ENCODE measurements at regions not wholly inside any gene's neighbourhood (a gene's known extent, or its start where the extent isn't known, plus 50 kb on each side); places are given as distances from the start of the nearest gene placed in this dataset.

DNA sequence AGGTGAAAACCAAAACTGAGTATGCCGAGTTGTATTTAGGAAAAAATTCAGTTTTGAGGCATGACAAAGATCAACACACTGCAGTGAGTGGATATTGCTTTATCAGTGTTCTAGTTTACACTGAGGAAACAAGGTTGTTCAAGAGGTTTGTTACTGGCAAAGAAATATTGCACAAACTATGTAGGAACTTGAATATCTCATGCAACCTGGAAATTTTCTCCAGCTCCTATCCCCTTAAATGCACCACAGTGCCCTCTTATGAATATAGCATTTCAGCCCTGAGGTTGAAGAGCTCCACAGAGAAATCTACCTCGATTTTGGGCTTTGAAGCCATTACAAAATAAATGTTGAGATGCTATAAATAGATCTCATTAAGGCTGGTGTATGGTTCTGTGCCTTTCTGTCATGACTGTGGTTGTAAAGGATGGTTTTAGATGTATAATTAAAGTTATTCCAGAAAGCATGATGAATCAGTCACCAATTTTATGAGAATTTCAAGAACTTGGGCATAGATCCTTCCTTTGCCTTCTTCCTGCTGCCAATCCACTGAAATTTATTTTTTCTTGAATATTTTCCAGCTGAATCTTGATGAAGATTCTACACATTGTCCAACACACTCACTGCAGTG lies 159.3 kb downstream of the SPATA31D1 start:
- FAIRE-seq (no peak), DNase-seq (ENCODE audit: insufficient read length, low spot score) (no peak)
- no peak for TF ChIP-seq TAF1 (IDR thresholded peaks at IDR 0.05; ENCODE audit: low read depth, low read length)
- no peak for TF ChIP-seq SPI1 (IDR thresholded peaks at IDR 0.05; ENCODE audit: low read depth, low read length)
- TF ChIP-seq POLR2A (IDR thresholded peaks at IDR 0.05; ENCODE audit: low read depth, low read length) = no peak
- TF ChIP-seq POU2F2 (IDR thresholded peaks at IDR 0.05; ENCODE audit: low read depth, low read length) = no peak
- no peak for TF ChIP-seq POLR2AphosphoS5 (IDR thresholded peaks at IDR 0.05; ENCODE audit: low read depth, low read length)
- TF ChIP-seq PAX5 (IDR thresholded peaks at IDR 0.05; ENCODE audit: insufficient read depth, low read length, severe bottlenecking) = no peak

DNA sequence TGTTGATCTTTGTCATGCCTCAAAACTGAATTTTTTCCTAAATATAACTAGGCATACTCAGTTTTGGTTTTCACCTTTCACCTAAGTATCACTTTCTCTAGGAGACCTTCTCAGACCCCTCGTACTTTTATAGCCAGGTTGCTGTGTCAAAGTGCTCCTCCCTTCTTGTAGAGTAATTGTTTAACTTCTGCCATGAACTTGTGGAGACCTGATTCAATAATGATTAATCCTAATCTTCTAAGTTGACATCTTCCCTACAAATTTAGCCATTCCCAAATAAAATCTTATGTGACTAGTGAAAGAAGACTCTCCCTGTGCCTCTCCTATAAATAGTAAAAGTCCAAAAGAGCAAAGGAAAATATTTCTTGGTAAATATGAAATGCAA lies 159.8 kb downstream of the SPATA31D1 start:
- DNase-seq (ENCODE audit: insufficient read length, low spot score) (no peak), FAIRE-seq (no peak)
- TF ChIP-seq TAF1 (IDR thresholded peaks at IDR 0.05; ENCODE audit: low read depth, low read length) = no peak
- TF ChIP-seq POLR2AphosphoS5 (IDR thresholded peaks at IDR 0.05; ENCODE audit: low read depth, low read length) = no peak
- TF ChIP-seq POU2F2 (IDR thresholded peaks at IDR 0.05; ENCODE audit: low read depth, low read length) = no peak
- no peak for TF ChIP-seq PAX5 (IDR thresholded peaks at IDR 0.05; ENCODE audit: insufficient read depth, low read length, severe bottlenecking)
- no peak for TF ChIP-seq POLR2A (IDR thresholded peaks at IDR 0.05; ENCODE audit: low read depth, low read length)
- no peak for TF ChIP-seq SPI1 (IDR thresholded peaks at IDR 0.05; ENCODE audit: low read depth, low read length)

DNA sequence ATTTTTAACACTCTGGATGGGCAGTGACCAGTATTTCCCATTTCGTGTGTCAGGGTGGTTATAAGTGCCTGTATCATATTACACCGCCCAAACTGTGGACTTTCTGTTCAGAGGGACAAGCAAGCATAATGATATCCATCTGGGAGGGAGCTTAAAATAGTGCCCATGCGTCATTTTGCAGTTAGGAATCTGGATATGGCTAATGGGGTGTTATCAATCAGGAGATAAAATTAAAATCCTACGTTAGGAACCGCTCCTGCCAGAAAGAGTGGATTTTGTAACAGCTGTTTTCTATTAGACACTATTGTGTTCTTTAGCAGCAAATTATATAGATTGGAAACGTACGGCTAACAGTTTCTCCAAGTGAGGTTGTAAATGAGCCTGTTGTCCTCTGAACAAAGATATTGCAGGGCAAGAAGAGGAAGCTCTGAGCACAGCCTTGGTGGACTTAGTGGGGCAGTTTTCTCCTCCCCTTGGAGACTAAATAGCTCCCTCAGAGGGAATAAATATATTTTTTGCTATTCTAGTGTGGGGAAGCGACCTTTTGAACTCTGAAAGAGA lies 160.4 kb downstream of the SPATA31D1 start:
- FAIRE-seq = no peak
- DNase-seq (ENCODE audit: insufficient read length, low spot score) = no peak
- no peak for TF ChIP-seq POLR2AphosphoS5 (IDR thresholded peaks at IDR 0.05; ENCODE audit: low read depth, low read length)
- no peak for TF ChIP-seq POU2F2 (IDR thresholded peaks at IDR 0.05; ENCODE audit: low read depth, low read length)
- no peak for TF ChIP-seq TAF1 (IDR thresholded peaks at IDR 0.05; ENCODE audit: low read depth, low read length)
- TF ChIP-seq POLR2A (IDR thresholded peaks at IDR 0.05; ENCODE audit: low read depth, low read length) = no peak
- no peak for TF ChIP-seq SPI1 (IDR thresholded peaks at IDR 0.05; ENCODE audit: low read depth, low read length)
- TF ChIP-seq PAX5 (IDR thresholded peaks at IDR 0.05; ENCODE audit: insufficient read depth, low read length, severe bottlenecking) = no peak

DNA sequence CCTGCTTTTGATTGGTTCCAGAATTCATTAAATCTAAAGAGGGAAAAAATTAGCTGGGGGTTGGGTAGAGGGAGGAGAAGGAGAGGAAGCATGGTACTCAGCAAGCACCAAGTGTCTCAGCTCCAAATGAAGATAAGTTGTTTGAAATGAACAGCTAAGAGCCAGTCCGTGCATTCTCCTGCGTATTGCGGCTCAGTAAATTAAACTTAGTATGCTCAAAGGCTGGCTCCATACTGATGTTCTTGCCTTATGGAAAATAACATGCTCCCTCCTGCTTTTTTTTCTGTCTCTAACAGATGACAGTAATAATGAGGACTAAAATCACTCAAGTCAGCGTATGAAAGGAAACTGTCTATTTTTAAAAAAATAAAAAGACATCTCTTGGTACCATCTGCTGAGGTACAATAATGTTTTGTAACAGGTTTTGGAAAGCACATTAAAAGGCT lies 161.0 kb downstream of the SPATA31D1 start:
- no peak for FAIRE-seq
- DNase-seq (ENCODE audit: insufficient read length, low spot score) = no peak
- TF ChIP-seq PAX5 (IDR thresholded peaks at IDR 0.05; ENCODE audit: insufficient read depth, low read length, severe bottlenecking) = no peak
- no peak for TF ChIP-seq POLR2A (IDR thresholded peaks at IDR 0.05; ENCODE audit: low read depth, low read length)
- TF ChIP-seq POLR2AphosphoS5 (IDR thresholded peaks at IDR 0.05; ENCODE audit: low read depth, low read length) = no peak
- no peak for TF ChIP-seq TAF1 (IDR thresholded peaks at IDR 0.05; ENCODE audit: low read depth, low read length)

DNA sequence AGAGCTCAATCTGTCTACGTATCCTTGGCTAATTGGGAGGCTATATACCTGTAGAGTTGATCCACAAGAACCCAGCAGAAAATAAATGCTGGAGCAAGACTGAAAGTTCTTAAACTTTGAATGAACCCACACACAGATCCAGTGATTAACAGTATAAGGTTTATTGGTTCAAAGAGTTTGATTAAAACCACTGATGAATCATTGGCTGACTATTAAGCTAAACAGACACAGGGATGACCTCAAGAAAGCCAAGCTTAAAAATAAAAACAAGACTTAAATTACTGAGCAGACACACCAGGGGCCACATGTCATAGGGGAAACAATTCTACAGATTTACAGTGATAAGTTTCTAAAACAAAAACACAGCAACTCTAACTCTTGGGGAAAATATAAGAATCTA lies 163.6 kb downstream of the SPATA31D1 start:
- no peak for FAIRE-seq
- no peak for TF ChIP-seq POU2F2 (IDR thresholded peaks at IDR 0.05; ENCODE audit: low read depth, low read length)
- no peak for TF ChIP-seq POLR2A (IDR thresholded peaks at IDR 0.05; ENCODE audit: low read depth, low read length)
- no peak for DNase-seq (ENCODE audit: insufficient read length, low spot score)

DNA sequence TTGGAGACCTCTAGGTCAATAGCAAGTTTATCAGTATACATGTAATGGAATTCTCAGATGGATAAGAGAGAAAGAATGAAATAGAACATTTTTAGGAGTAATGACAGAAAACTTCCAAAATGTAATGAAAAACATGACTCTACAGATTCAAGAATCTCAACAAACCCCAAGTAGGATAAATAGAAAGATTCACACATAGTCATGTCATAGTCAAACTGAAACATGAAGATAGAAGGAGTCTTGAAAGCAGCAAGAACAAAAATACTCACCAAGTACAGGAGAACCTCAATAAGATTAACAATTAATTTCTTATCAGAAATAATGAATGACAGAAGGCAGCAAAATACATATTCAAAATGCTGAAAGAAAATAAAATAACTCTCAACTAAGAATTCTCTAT lies 164.5 kb downstream of the SPATA31D1 start:
- DNase-seq (ENCODE audit: insufficient read length, low spot score) (no peak), FAIRE-seq (no peak)
- TF ChIP-seq POU2F2 (IDR thresholded peaks at IDR 0.05; ENCODE audit: low read depth, low read length) (no peak), TAF1 (IDR thresholded peaks at IDR 0.05; ENCODE audit: low read depth, low read length) (no peak), SPI1 (IDR thresholded peaks at IDR 0.05; ENCODE audit: low read depth, low read length) (no peak), POLR2AphosphoS5 (IDR thresholded peaks at IDR 0.05; ENCODE audit: low read depth, low read length) (no peak), PAX5 (IDR thresholded peaks at IDR 0.05; ENCODE audit: insufficient read depth, low read length, severe bottlenecking) (no peak), POLR2A (IDR thresholded peaks at IDR 0.05; ENCODE audit: low read depth, low read length) (no peak)

DNA sequence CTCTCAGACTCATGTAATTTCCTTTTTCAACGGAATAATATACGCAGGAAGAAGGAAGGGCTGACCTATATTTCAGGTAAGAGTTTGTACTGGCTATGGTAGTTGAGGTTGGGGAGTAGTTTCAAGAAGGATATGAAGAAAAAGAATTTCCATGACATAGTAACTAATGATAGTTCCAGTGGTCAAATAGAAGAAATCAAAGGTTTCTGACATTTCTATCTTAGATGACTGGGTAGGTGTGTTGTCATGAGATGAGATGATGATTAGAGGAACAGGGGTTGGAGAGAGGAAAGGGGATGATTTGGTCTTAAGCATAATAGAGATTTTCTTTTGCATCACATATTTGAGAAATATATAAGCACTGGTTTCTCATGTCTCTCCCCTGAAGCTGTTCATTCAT lies 166.0 kb downstream of the SPATA31D1 start:
- FAIRE-seq = no peak
- no peak for TF ChIP-seq SPI1 (IDR thresholded peaks at IDR 0.05; ENCODE audit: low read depth, low read length)
- no peak for TF ChIP-seq TAF1 (IDR thresholded peaks at IDR 0.05; ENCODE audit: low read depth, low read length)
- DNase-seq (ENCODE audit: insufficient read length, low spot score) = no peak

DNA sequence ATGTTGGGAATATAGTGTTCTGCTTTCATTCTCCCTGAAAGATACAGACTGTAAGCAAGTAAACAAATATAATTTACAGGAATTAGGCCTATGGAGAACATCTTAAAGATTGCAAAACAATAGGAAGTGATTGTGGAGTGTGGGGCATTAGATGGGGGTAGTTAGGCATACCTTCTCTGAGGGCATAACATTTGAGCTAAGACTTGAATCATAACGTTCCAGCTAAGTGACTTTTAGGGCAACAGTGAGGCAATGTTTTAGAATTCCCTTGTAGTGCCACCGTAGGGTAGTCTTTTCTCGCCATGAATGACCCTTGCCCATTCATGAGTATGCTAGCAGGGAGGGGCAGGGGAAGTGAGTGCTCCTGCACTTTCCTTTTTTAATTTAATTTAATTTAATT lies 173.3 kb downstream of the SPATA31D1 start:
- TF ChIP-seq POLR2A (IDR thresholded peaks at IDR 0.05; ENCODE audit: low read depth, low read length) (no peak), PAX5 (IDR thresholded peaks at IDR 0.05; ENCODE audit: insufficient read depth, low read length, severe bottlenecking) (no peak), SPI1 (IDR thresholded peaks at IDR 0.05; ENCODE audit: low read depth, low read length) (no peak), TAF1 (IDR thresholded peaks at IDR 0.05; ENCODE audit: low read depth, low read length) (no peak), POLR2AphosphoS5 (IDR thresholded peaks at IDR 0.05; ENCODE audit: low read depth, low read length) (no peak), POU2F2 (IDR thresholded peaks at IDR 0.05; ENCODE audit: low read depth, low read length) (no peak)
- DNase-seq (ENCODE audit: insufficient read length, low spot score) (no peak), FAIRE-seq (no peak)

DNA sequence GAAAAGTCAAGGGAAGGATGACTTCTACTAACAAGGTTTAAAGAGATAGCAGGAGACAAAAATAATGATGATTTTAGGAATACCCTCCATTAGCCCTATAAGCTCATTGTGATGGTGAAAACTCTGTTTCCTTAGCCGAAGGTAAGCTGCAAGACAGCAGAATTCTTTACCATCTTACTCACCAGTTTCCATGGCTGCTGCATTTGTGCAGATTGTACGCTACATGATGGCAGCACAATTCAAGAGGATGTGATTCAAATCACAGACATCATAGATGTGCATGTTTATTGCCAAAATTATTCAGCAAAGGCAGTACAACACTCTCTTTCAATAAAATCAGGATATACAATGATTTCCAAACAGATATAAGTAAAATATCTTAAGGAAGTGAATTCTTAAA lies 175.6 kb downstream of the SPATA31D1 start:
- no peak for FAIRE-seq
- no peak for TF ChIP-seq POLR2AphosphoS5 (IDR thresholded peaks at IDR 0.05; ENCODE audit: low read depth, low read length)
- no peak for TF ChIP-seq TAF1 (IDR thresholded peaks at IDR 0.05; ENCODE audit: low read depth, low read length)
- no peak for TF ChIP-seq POU2F2 (IDR thresholded peaks at IDR 0.05; ENCODE audit: low read depth, low read length)
- TF ChIP-seq SPI1 (IDR thresholded peaks at IDR 0.05; ENCODE audit: low read depth, low read length) = no peak
- TF ChIP-seq POLR2A (IDR thresholded peaks at IDR 0.05; ENCODE audit: low read depth, low read length) = no peak
- TF ChIP-seq PAX5 (IDR thresholded peaks at IDR 0.05; ENCODE audit: insufficient read depth, low read length, severe bottlenecking) = no peak
- DNase-seq (ENCODE audit: insufficient read length, low spot score) = no peak

DNA sequence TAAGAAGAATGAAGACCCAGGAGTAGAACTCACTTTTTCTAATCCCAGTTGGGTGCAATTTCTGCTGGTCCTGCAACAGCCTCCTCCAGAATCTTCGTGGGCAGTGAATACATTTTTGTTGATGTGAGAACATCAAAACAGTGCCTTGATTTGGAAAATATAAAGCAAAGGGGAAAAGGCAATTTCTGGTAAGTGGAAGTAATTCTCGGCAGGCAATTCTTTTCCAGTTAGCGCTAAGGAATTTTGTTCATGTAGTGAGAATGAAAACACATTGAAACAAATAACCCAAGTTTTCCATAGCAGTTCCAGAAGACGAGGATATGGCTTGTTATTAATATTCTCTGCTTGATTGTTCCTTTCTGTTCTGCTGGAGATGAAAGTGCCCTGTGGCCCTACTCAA lies 178.7 kb downstream of the SPATA31D1 start:
- no peak for TF ChIP-seq PAX5 (IDR thresholded peaks at IDR 0.05; ENCODE audit: insufficient read depth, low read length, severe bottlenecking)
- TF ChIP-seq TAF1 (IDR thresholded peaks at IDR 0.05; ENCODE audit: low read depth, low read length) = no peak
- TF ChIP-seq POLR2AphosphoS5 (IDR thresholded peaks at IDR 0.05; ENCODE audit: low read depth, low read length) = no peak
- TF ChIP-seq POLR2A (IDR thresholded peaks at IDR 0.05; ENCODE audit: low read depth, low read length) = no peak
- no peak for TF ChIP-seq POU2F2 (IDR thresholded peaks at IDR 0.05; ENCODE audit: low read depth, low read length)
- TF ChIP-seq SPI1 (IDR thresholded peaks at IDR 0.05; ENCODE audit: low read depth, low read length) = no peak
- FAIRE-seq (no peak), DNase-seq (ENCODE audit: insufficient read length, low spot score) (no peak)

All from GM12891 (cell line).